ENCODE measurements at regions not wholly inside any gene's neighbourhood (a gene's known extent, or its start where the extent isn't known, plus 50 kb on each side); places are given as distances from the start of the nearest gene placed in this dataset.

- TF ChIP-seq ZNF777 (tag by site-specific recombination; IDR thresholded peaks at IDR 0.05; ENCODE audit: borderline replicate concordance) (no peak), ZNF24 (tag by site-specific recombination; IDR thresholded peaks at IDR 0.05) (no peak), CTCF (tag by site-specific recombination; IDR thresholded peaks at IDR 0.05) (no peak)
Observed at GRCh38 chr9:23314247-23314646, 511.8 kb downstream of the ELAVL2 start.
